T-helper 1 cell treated with Interleukin-12 subunit alpha and Interleukin-12 subunit beta and Interleukin-4 antibody, amounts not matched to agents 30 μg/mL and 1 μg/mL, for 36 hours (primary cell): ENCODE measurements at regions not wholly inside any gene's neighbourhood (a gene's known extent, or its start where the extent isn't known, plus 50 kb on each side); places are given as distances from the start of the nearest gene placed in this dataset.
"Not testable (repeated sequence)": the region's sequence is repeated elsewhere in the genome, so short reads cannot be mapped to it uniquely, and the experiment has no call there.

Source experiments
- H3K27ac Mint-ChIP-seq: one replicate; pipeline ENCODE4 v1.8.0; 2021; ENCODE audit warnings: mild to moderate bottlenecking, mixed read lengths
- H3K27me3 Mint-ChIP-seq: one replicate; pipeline ENCODE4 v1.8.0; 2021; ENCODE audit warnings: low read depth, mixed read lengths
- H3K36me3 Mint-ChIP-seq: one replicate; pipeline ENCODE4 v1.8.0; 2021; ENCODE audit warnings: low read depth, mixed read lengths
- H3K4me1 Mint-ChIP-seq: one replicate; pipeline ENCODE4 v1.8.0; 2021; ENCODE audit warnings: low read depth, mixed read lengths
- H3K4me3 Mint-ChIP-seq: one replicate; pipeline ENCODE4 v1.8.0; 2021; ENCODE audit warnings: mild to moderate bottlenecking, moderate library complexity, mixed read lengths
- H3K9me3 Mint-ChIP-seq: one replicate; pipeline ENCODE4 v1.8.0; 2021; ENCODE audit warnings: mixed read lengths

GRCh38 chr6:68126089-68126749 is 508.9 kb upstream of the ADGRB3 start:
- Mint-ChIP-seq H3K4me1 (no peaks in the 10 kb centered on the region), H3K4me3 (no peak overlapping the region), H3K27me3 (no peaks in the 10 kb centered on the region), H3K36me3 (no peaks in the 10 kb centered on the region), H3K9me3 (peaks cover 16% of the 10 kb centered on the region), H3K27ac (no peak overlapping the region)

GRCh38 chr6:68122975-68123374 is 512.1 kb upstream of the ADGRB3 start:
- H3K27ac Mint-ChIP-seq, H3K27me3 Mint-ChIP-seq, H3K4me1 Mint-ChIP-seq, H3K36me3 Mint-ChIP-seq, H3K4me3 Mint-ChIP-seq: not testable (repeated sequence)
- H3K9me3 Mint-ChIP-seq: peaks cover 20% of the 10 kb centered on the region

DNA sequence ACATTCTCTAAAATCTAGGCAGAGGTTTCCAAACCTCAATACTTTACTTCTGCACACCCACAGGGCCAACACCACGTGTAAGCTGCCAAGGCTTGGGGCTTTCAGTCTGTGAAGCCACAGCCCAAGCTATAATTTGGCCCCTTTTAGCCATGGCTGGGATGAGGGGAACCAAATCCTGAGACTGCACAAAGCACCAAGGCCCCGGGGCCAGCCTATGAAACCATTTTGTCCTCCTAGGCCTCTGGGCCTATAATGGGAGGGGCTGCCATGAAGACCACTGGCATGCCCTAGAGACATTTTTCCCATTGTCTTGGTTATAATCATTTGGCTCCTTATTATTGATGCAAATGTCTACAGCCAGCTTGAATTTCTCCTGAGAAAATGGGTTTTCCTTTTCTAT is 513.0 kb upstream of the ADGRB3 start:
- Mint-ChIP-seq H3K27me3 (no peaks in the 10 kb centered on the region), H3K9me3 (peaks cover 20% of the 10 kb centered on the region), H3K4me3 (no peak overlapping the region), H3K27ac (no peak overlapping the region), H3K4me1 (no peaks in the 10 kb centered on the region), H3K36me3 (no peaks in the 10 kb centered on the region)

GRCh38 chr6:68120954-68121353 is 514.1 kb upstream of the ADGRB3 start:
- H3K9me3 Mint-ChIP-seq: peaks cover 20% of the 10 kb centered on the region
- not testable (repeated sequence) for H3K27me3 Mint-ChIP-seq, H3K36me3 Mint-ChIP-seq, H3K4me1 Mint-ChIP-seq, H3K27ac Mint-ChIP-seq, H3K4me3 Mint-ChIP-seq

- no peak overlapping the region for H3K4me3 Mint-ChIP-seq
- no peaks in the 10 kb centered on the region for H3K36me3 Mint-ChIP-seq
- no peaks in the 10 kb centered on the region for H3K27me3 Mint-ChIP-seq
These were observed 520.5 kb upstream of the ADGRB3 start for GRCh38 chr6:68114463-68115047.

DNA sequence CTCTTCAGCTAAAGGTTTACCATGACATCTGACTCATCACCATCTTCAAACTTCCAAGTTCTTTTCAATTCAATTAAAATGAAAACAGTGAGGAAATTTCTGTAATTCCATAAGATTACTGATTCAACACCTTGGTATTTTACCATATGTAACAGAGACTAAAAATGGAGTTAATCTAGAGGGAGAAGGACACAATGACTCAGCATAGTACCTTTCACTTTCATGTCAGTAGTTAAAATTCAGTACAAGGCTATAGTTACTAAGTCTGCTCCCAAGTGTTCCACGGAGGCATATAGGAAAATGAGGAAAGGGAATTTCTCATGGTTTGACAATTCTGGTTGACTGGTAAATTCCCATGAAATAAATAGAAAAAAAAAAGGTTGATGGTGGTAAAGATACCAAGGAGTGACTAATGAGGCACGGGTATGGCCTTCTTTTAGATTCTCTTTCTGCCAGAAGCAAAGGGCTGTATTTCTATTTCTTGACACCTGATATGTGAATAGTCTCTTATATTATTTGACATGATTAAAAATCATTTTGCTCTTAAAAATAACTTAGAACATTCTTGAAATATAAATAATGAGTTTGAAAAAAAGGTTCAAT is 526.7 kb upstream of the ADGRB3 start:
- Mint-ChIP-seq H3K4me3 (no peak overlapping the region), H3K27me3 (no peaks in the 10 kb centered on the region), H3K9me3 (peaks cover 3% of the 10 kb centered on the region), H3K4me1 (no peaks in the 10 kb centered on the region), H3K36me3 (no peaks in the 10 kb centered on the region), H3K27ac (no peak overlapping the region)

More at GRCh38 chr6:68114463-68115047, 520.5 kb upstream of the ADGRB3 start:
- H3K4me1 Mint-ChIP-seq: no peaks in the 10 kb centered on the region
- H3K27ac Mint-ChIP-seq: no peak overlapping the region
- no peaks in the 10 kb centered on the region for H3K9me3 Mint-ChIP-seq

DNA sequence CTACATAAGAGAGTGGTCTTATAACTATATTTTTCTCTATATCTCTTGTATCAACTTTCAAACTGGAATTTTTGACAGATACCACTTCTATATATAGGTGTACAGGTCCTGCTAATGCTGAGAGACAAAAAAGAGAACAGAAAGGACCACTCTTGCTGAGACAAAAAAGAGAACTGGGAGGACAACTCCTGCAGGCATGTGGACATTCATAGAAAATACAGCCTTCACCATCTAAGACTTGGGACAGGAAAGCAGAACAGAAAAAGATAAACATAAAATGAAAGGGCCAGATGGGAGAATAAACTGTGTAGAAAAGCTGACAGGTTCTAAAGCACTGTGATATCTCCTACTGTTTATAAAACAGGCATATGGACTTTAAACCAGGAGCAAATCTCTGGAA is 541.0 kb upstream of the ADGRB3 start:
- no peak overlapping the region for H3K27ac Mint-ChIP-seq
- no peaks in the 10 kb centered on the region for H3K36me3 Mint-ChIP-seq
- H3K4me1 Mint-ChIP-seq: no peaks in the 10 kb centered on the region
- H3K9me3 Mint-ChIP-seq: no peaks in the 10 kb centered on the region
- no peak overlapping the region for H3K4me3 Mint-ChIP-seq
- H3K27me3 Mint-ChIP-seq: no peaks in the 10 kb centered on the region

- H3K9me3 Mint-ChIP-seq: no peaks in the 10 kb centered on the region
- H3K36me3 Mint-ChIP-seq: no peaks in the 10 kb centered on the region
- H3K27ac Mint-ChIP-seq: peak overlapping the region; percentile 46
- no peak overlapping the region for H3K4me3 Mint-ChIP-seq
- peaks cover 2% of the 10 kb centered on the region for H3K4me1 Mint-ChIP-seq
- H3K27me3 Mint-ChIP-seq: no peaks in the 10 kb centered on the region
These were observed 547.5 kb upstream of the ADGRB3 start for GRCh38 chr6:68087399-68088133.

- H3K9me3 Mint-ChIP-seq: no peaks in the 10 kb centered on the region
- H3K27ac Mint-ChIP-seq: no peak overlapping the region
- no peaks in the 10 kb centered on the region for H3K36me3 Mint-ChIP-seq
These were observed 548.9 kb upstream of the ADGRB3 start for GRCh38 chr6:68086199-68086598.

GRCh38 chr6:68085599-68085998 is 549.5 kb upstream of the ADGRB3 start:
- not testable (repeated sequence) for H3K27me3 Mint-ChIP-seq

More at GRCh38 chr6:68086199-68086598, 548.9 kb upstream of the ADGRB3 start:
- Mint-ChIP-seq H3K27me3 (no peaks in the 10 kb centered on the region), H3K4me3 (no peak overlapping the region), H3K4me1 (peaks cover 2% of the 10 kb centered on the region)

DNA sequence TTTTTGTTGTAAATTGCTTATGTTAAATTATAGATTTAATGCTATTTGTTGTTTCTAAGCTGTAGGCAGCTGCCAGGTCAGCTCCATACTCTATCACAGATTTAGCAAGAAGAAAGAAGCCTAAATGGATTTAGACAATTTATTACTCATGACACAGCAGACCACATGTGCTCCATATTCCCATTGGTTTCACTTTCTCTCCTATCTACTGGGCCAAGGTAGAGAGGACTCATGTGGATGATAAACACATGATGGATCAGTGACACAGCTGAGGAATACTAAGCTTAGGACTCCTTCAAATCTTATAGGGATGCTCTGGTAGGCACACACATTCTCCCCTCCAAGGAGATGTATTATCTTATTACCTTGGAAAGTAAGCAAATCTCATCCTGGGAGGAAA is 553.0 kb upstream of the ADGRB3 start:
- H3K4me3 Mint-ChIP-seq: no peak overlapping the region
- H3K4me1 Mint-ChIP-seq: no peaks in the 10 kb centered on the region
- H3K27ac Mint-ChIP-seq: no peak overlapping the region
- no peaks in the 10 kb centered on the region for H3K36me3 Mint-ChIP-seq
- H3K27me3 Mint-ChIP-seq: no peaks in the 10 kb centered on the region
- H3K9me3 Mint-ChIP-seq: no peaks in the 10 kb centered on the region

More at GRCh38 chr6:68085599-68085998, 549.5 kb upstream of the ADGRB3 start:
- not testable (repeated sequence) for H3K4me3 Mint-ChIP-seq, H3K36me3 Mint-ChIP-seq, H3K9me3 Mint-ChIP-seq, H3K27ac Mint-ChIP-seq, H3K4me1 Mint-ChIP-seq

DNA sequence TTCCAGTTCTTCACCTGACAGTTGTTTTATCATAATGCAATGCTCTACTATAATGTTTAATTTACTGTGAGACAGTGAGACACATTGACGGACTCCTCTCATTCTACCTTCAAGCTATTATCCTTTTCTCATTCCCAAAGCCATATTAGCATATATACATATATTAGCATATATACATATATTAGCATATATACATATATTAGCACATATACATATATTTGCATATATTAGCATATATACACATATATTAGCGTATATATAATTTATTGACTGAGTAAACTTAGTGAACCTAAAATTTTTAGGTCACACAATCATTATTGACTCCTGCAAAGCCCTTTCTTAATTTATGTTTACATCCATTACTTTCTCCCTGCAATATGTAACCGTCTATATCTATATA is 555.0 kb upstream of the ADGRB3 start:
- no peaks in the 10 kb centered on the region for H3K36me3 Mint-ChIP-seq
- no peak overlapping the region for H3K27ac Mint-ChIP-seq
- no peaks in the 10 kb centered on the region for H3K9me3 Mint-ChIP-seq
- no peaks in the 10 kb centered on the region for H3K4me1 Mint-ChIP-seq
- no peaks in the 10 kb centered on the region for H3K27me3 Mint-ChIP-seq
- no peak overlapping the region for H3K4me3 Mint-ChIP-seq

DNA sequence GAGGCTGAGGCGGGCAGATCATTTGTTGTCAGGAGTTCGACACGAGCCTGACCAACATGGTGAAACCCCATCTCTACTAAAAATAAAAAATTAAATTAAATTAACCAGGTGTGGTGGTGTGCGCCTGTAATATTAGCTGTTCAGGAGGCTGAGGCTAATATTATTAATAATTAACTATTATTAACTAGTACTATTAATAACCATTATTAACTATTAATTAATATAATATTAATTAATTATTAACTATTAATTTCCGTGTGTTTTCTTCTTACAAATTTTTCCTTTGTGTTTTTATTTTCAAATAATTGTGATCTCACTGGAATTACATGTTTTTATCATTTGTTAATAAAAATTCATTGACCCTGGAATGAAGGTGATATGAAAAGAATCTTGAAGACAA is 557.4 kb upstream of the ADGRB3 start:
- no peak overlapping the region for H3K4me3 Mint-ChIP-seq
- H3K27ac Mint-ChIP-seq: no peak overlapping the region
- H3K9me3 Mint-ChIP-seq: no peaks in the 10 kb centered on the region
- H3K36me3 Mint-ChIP-seq: no peaks in the 10 kb centered on the region
- no peaks in the 10 kb centered on the region for H3K4me1 Mint-ChIP-seq
- no peaks in the 10 kb centered on the region for H3K27me3 Mint-ChIP-seq

DNA sequence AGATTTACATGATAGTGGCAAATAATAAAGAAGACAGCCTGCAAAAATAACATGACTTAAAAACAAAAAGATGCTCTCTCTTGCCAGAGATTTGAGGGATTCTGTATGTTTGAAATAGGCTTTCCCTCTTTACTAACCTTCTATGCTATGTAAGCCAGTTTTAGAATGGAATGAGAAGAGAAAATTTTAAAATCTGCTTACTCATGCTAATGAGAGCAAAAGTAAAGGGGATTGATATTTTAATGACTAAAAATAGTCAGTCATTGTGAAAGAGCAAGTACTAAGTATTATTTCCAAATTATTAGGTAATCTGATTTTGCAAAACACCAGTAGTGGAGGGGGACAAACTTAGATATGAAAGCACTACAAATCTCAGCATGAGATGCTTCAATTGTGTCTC is 563.3 kb upstream of the ADGRB3 start:
- Mint-ChIP-seq H3K4me3 (no peak overlapping the region), H3K27me3 (no peaks in the 10 kb centered on the region), H3K36me3 (no peaks in the 10 kb centered on the region), H3K27ac (no peak overlapping the region), H3K9me3 (no peaks in the 10 kb centered on the region), H3K4me1 (no peaks in the 10 kb centered on the region)
